GM18499 (cell line): ENCODE measurements at regions not wholly inside any gene's neighbourhood (a gene's known extent, or its start where the extent isn't known, plus 50 kb on each side); places are given as distances from the start of the nearest gene placed in this dataset.

Experiments used
- ATAC-seq: cut with Tn5 transposase; IDR thresholded peaks from one replicate; pipeline ENCODE4 v1.9.1; 2021; ENCODE audit warnings: moderate number of reproducible peaks; ENCODE audit not compliant: insufficient read depth, unreplicated experiment

DNA sequence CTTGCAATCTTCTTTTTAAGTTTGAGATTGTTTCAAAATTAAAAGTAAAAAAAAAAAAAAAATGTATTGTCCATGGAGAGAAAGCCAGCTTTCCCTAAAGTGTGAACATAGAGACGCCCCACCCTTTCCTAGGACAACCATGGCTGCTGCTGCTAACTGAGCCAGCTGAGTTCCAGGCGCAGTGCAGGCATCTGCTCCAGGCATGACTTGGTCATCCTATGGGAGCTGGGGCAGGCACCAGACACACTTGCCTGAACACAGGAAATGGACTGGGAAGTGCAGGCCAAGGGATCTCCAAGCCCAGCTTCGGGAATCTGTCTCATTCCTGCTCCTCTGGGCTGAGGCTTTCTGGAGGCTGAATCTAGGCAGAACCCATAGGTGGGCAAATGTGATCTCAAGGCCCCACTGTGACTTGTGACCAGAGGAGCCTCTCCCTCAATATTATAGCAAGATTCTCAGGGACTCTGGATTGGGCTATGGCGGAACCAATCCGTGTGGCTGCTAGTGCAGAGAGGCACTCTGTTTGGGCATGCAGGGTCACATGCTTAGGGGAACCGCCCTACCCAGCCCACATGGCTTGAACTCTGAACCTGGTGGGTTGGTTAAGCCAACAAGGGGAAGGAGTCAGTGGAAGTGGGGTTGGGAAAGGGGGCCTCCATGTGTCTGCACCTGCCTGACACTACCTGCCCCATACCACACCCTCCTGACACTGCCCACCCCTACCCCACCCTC is 138.2 kb upstream of the CST7 start:
- ATAC-seq = no peak

DNA sequence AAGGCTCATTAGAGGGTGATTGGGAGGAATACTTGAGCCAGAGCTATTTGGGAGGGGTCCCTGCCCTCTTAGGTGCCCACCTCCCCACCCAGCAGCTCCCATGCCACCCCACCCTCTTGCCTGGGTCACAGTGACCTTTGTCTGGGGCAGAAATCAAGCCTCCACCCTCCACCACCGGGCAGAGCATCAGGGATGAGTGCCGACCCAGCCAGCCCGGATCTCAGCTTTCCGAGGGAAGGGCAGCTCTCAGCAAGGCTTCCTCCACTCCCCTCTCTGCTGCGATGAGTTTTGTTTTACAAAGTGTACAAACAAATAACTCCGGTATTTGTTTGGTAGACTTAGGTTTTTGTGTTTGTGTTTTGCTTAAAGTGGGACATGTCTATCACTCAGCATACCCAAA is 136.7 kb upstream of the CST7 start:
- no peak for ATAC-seq

DNA sequence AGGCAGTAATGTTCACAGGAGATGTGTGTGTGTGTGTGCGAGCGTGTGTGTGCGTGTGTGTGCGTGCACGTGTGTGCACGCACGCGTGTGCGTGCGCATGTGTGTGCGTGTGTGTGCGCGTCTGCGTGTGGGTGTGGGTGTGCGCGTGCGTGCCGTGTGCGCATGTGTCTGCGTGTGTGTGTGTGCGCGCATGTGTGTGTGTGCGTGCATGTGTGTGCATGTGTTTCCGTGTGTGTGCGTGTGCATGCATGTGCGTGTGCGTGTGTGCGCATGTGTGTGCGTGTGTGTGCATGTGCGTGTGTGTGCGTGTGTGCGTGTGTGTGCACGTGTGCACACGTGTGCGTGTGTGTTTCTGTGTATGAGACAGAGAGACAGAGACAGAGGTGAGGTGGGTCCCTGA is 136.0 kb upstream of the CST7 start:
- ATAC-seq = no peak

DNA sequence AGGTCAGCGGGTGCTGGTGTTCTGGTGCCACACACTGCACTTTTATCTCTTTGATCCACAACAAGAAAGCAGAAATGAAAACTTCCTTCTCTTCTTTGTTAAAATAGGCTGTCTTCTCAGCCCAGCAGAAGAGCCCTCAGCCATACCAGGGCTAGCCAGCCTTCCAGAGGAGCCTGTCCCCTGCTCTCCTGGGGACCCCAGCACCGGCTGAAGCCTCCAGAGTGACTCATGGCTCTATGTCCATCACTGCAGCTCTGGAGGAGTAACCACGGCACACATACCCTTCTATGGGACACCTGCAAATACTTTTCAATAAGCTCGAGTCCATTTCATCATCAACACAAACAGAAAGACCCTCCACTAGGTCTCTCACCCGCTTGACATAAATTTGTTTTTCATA is 135.6 kb upstream of the CST7 start:
- no peak for ATAC-seq

DNA sequence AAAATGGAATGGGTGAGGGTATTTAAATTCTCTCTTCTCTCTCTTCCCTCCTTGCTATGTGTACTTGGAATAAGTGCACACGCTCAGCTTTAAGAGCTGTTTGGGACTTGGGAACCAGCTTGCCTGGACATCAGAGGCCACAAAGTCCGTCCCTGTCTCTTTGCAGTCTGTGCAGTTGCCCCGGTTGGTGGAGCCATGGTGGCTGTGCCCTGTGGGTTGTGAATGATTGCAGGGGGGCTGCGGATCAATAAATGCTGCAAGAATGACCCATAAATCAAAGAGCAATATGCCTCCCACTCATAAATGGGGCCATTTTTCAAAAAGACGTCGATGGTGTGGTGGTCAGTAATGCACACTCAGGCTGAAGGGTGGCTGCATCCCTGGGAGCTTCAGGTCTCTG is 135.1 kb upstream of the CST7 start:
- no peak for ATAC-seq

DNA sequence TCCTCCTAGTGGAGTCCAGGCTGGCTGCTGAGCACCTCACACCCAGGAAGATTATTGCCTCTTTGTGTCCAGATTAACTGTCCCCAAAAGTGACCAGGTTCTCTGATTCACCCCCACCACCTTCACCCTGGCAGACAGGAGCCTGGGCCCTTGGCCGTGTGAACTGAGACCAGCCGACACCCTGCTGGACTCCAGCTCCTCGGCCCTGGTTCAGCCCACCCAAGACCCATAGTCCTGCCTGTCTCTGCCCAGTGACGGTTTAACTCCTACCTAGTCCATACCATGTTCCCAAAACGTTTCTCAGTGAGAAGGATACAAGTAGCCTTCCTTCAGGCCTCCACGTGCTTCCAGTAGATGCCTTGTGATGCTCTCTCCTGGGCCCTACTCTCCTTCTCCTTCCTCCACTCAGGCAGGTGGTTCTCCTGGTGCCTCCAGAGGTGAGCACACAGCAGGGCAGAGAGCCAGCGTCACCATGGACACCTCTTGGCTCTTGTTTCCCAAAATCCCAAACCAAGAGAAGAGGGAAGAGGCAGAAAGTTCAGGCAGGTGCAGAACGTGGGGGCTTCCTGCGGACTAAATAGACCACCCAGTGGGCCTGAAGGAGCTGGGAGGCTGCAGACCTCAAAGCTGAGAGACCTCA is 134.4 kb upstream of the CST7 start:
- no peak for ATAC-seq

DNA sequence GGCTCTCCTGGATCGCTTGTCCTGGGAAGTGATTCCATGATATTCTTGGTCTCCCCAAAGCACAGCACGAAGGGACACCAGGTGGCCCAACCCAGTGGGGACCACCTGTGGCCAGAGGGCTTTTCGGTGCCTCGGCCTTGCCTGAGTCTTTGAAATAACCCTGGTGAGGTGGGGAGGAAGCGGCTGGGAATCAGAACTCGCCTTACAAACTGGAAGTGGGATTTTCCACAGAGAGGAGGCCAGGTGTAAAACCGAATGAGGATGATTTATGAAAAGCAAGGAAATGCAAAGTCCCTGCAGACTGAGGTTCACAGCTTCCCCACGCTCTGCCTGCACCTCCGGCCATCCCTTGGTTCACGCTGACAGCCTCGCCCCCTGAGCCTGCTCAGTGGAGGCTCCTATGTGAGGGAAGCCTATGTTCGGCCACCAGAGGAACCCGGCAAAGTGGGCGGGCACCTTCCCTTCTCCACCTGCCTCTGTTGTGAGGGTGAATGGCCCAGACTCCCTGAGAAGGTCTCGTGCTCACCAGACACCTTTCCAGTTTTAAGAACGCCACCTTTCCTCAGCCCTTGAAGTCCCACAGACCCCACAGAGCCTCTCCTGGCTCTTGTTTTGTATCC is 133.8 kb upstream of the CST7 start:
- no peak for ATAC-seq

DNA sequence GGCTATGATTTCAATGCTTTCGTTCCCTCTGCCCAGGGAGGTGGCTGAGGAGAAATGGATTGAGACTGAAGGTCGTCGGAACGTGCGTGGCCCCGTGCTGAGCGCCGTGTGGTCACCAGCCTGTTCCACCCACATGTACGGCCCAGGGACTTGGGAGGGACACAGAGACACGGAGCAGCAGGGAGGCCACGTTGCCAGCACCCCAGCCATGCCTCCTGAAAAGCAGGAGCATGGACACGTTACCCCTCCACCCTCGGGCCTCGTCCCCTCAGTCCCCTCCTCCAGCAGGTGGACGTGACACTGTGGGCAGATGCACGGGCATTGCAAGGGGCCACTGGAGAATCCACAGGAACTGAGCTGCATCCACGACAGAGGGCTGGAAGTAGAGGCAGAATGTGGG is 133.1 kb upstream of the CST7 start:
- no peak for ATAC-seq

DNA sequence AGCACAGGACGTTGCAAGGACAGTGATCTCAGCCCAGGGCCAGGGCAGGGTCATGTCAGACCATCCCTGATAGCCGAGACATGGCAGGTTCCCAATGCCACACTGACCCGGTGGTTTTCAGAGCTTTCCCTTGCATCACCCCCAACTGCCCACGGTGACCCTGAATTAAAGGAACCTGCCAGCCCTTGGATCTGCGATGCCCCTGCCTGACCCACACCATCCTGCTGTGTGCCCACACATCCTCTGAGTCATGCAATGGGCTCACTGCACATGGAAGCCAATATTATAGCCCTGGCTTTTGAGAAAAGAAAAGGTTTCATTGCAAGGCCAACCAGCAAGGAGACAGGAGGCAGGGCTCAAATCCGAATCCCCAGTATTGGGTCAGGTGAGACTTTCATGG is 132.6 kb upstream of the CST7 start:
- no peak for ATAC-seq

DNA sequence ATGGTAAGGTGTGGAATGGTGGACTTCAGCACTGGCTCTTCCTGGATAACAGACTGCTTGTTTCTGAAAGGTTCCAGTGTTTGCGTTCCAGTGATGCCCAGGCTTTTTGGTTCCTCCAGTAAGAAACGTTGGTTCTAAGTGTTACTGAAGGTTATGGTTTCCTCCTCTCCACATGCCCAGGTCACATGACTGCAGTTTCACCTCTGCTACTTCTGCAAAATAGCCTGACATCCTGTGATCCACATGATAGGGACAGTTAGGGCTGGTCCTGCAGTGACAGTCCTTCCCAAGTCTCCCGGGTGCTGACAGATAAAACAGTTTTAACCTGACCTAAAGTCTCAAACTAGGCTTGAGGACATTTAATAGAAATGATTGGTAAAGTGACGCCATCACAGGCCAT is 132.2 kb upstream of the CST7 start:
- no peak for ATAC-seq

DNA sequence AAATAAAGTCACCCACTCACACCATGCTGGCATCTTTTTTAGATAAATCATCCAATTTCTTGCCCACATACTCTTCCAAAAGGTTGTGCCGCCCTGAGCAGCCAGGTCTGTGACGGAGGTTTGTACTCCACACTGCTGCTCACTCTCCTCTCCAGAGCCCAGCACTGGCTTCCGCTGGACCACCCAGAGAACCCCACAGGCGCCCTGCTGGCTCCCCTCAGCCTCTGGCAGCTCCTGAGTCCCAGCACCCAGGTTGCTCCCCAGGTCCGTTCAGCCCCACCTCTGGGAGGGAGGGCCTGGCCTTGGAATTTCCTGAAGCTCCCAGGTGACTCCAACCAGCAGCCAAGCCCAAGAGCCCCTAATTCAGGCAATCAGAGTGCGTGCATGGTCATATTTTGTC is 131.7 kb upstream of the CST7 start:
- ATAC-seq = no peak

DNA sequence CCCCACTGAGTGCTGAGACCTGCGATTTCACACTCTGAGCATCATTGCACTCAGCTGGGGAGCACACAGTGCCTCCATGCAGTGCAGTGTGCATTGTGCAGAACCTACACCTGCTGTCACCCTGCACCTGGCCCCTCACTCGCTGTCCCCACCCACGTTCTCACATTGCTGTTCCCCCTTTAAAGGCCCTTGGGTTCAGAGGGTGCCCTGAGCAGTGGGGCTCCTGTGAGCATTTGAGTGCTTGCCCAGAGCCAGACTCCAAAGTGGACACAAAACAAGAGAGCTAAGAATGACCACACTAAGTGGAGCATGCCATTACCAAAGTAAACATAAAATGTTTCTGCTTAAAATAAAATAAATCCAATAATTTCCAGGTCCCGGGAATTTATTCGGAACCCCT is 131.0 kb upstream of the CST7 start:
- no peak for ATAC-seq

DNA sequence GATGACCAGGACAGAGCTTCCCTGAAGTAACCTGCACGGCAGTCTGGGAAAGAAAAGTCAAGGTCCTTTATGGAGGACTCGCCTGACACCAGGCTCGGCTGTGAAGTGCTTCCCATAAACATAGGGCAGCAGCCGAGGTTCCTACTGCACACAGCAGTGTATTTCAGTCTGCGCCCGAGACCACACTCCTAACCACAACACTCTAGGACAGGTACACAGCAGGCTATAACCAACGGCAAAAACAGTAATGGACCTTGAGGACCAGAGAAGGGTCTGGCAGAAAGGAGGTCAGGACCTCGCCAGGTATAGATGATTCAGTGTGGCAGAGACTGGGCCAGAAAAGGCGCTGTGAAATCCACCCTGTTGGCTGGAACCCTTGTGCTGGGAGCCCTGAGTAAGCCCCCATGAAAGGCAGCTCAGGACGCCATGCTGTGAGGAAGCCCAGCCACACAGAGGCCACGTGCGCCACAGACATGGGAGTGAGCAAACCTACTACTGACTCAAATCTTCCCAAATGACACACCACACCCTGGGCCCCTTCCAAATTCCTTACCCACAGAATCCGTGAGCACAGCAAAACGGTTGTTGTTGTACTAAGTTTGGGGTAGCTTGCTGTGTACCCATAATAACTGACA is 129.6 kb upstream of the CST7 start:
- ATAC-seq = no peak

DNA sequence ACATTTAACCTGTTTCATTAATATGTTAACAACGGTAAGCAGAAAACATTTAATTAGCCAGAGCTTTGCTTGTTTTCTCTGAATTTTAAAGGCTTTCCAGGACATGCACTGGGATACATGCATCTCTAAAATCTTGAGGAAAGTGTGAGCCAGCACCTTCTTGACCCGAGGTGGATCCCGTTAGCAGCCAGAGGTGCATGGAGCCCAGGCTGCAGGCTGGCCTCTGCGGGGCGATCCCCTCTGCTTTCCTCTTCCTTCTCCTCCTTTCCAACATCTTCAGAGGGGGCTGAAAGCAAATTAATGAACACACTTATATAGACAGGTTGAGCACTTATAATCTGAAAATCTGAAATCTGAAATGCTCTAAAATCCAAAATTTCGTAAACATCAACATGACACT is 128.7 kb upstream of the CST7 start:
- no peak for ATAC-seq

DNA sequence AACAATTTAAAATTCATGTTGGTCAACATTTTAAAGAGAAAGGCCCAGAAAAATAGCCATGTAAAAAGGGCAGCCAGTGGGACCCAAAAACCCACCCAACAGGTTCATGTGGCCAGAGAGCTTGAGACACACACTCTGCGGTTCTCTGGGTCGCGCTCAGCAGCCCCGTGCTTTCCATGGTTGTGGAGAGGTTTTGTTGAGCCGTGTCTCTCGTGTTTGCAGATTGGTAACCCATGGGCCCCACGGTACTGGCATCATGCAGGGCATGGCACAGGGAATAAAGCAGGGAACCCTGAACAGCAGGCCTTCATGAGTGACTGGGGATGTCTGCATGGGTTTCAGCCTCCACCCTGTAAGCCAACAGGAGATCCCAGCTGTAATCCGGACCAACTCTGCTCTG is 127.7 kb upstream of the CST7 start:
- ATAC-seq = no peak

DNA sequence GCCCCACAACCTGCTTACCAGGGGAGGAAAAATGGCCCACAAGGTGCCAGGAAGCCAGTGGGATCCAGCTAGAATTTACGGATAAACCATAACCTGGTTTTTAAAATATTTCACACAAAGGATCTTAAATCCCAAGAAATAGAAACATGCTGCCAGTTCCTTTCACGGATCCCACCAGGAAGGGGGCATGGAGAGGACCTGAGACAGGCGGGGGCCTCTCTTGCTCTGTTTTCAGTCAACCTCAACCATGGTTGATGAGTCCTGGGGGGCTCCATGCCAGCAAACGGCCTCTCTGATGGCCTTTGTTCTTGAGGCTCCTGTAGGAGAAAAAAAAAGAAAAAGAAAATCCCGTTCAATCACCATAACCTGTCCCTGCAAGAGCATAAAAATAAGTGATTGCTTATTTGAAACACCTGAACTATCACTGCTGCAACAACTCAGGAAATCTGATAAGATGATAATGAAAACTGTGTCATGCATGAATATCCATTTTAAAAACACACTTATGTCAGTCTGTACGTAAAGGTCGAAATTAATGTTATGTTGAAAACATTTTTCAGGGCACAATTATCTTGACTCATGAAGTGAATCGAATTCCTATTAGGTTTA is 125.8 kb upstream of the CST7 start:
- no peak for ATAC-seq

DNA sequence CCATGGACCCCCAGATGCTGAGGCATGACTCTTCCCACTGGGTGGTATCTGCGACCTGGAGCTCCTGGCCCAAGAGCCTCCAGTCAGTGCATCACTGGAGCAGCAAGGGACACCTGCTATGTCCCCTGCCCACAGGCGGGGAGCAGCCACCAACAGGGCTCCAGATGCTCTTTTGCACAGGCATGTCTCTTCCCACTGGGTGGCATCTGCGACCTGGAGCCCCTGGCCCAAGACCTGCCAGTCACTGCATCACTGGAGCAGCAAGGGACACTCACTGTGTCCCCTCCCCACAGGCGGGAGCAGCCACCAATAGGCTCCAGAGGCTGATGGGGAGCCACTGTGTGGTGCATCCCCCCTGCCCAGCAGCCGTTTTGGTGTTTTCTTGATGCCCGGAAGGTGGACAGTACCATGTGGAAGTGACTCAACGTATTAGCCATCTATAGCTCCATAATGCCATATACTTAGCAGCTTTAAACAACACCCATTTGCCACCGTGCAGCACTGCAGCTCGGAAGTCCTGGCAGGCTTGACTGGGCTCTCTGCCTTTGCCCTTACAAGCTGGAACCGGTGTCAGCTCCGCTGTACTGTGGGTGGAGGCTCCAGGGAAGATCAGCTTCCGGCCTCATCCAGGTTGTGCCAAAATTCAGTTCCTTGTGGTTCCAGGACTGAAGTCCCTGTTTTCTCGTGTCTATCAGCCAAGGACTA is 124.9 kb upstream of the CST7 start:
- no peak for ATAC-seq

DNA sequence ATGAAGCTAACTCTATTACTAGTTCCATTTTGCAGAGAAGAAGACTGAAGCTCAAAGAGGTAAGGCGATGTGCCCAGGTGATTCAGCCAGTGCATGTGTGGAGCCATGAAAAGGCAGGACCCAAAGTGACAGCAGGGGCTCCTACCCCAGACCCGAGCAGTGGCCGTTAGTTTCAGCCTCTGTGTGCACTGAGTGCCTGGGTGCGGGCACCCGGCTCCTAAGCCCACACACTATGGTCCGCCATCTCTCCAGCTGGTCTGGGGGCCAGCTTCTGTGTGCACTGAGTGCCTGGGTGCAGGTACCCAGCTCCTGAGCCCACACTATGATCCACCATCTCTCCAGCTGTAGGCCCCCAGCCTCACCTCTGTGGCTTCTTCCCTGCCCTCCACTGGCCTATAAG is 123.5 kb upstream of the CST7 start:
- no peak for ATAC-seq

DNA sequence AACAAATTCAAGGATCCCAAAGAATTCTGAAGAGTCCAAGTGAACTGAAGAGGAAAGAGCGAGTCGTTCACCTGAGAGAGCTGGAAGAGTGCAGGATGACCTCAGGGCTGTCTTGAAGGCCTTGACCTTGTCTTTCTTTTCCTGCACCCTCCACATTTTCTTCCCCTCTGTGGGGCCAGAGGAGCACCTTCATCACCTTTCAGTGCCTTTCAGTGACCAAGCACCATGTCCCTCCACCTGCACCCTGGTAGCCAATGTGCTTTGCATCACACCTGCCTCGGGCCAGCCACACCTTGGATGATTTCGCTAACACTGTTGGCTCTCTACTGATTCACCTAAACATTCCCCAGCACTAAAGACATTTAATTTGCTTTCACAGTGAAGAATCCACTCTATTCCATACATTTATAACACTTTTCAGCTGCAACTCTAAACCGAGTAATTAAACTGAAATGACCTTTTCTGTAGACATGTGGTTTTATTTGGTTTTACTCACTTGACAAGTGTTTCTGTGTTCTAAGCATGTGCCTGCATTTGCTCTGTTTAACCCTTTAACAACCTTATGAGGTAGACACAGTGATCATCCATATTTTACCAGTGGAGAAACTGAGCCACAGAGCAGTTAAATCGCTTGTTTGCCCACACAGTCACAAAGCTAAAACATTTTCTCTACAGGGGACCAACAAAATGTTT is 121.3 kb upstream of the CST7 start:
- no peak for ATAC-seq
